ENCODE measurements at regions not wholly inside any gene's neighbourhood (a gene's known extent, or its start where the extent isn't known, plus 50 kb on each side); places are given as distances from the start of the nearest gene placed in this dataset.

- no peak for DNase-seq
These were observed 58.5 kb downstream of the MAIP1 start for GRCh38 chr2:200013906-200014305.

GRCh38 chr2:200021449-200022114 is 66.2 kb downstream of the MAIP1 start:
- DNase-seq: no peak

- no peak for DNase-seq
These were observed 67.1 kb downstream of the MAIP1 start for GRCh38 chr2:200022511-200022910.

GRCh38 chr2:200023570-200023969 is 68.2 kb downstream of the MAIP1 start:
- no peak for DNase-seq

- DNase-seq: no peak
These were observed 70.3 kb downstream of the MAIP1 start for GRCh38 chr2:200025717-200026116.

- DNase-seq: no peak
These were observed 71.2 kb downstream of the MAIP1 start for GRCh38 chr2:200026332-200027230.

- no peak for DNase-seq
These were observed 73.6 kb downstream of the MAIP1 start for GRCh38 chr2:200028998-200029397.

GRCh38 chr2:200032895-200033294 is 77.5 kb downstream of the MAIP1 start:
- no peak for DNase-seq

GRCh38 chr2:200033929-200034328 is 78.5 kb downstream of the MAIP1 start:
- no peak for DNase-seq

- DNase-seq: no peak
These were observed 79.4 kb downstream of the MAIP1 start for GRCh38 chr2:200034816-200035215.

GRCh38 chr2:200039724-200040650 is 84.6 kb downstream of the MAIP1 start:
- DNase-seq: no peak

GRCh38 chr2:200040831-200041230 is 85.4 kb downstream of the MAIP1 start:
- DNase-seq: no peak

GRCh38 chr2:200041639-200042038 is 86.3 kb downstream of the MAIP1 start:
- DNase-seq: no peak

GRCh38 chr2:200042102-200042735 is 86.8 kb downstream of the MAIP1 start:
- no peak for DNase-seq

GRCh38 chr2:200042944-200043343 is 87.6 kb downstream of the MAIP1 start:
- no peak for DNase-seq

GRCh38 chr2:200044453-200044852 is 89.1 kb downstream of the MAIP1 start:
- no peak for DNase-seq

GRCh38 chr2:200048421-200048820 is 93.0 kb downstream of the MAIP1 start:
- DNase-seq: no peak

GRCh38 chr2:200049086-200049485 is 93.7 kb downstream of the MAIP1 start:
- DNase-seq: no peak

- DNase-seq: no peak
These were observed 95.7 kb downstream of the MAIP1 start for GRCh38 chr2:200050921-200051610.

GRCh38 chr2:200051611-200051945 is 96.2 kb downstream of the MAIP1 start:
- no peak for DNase-seq

GRCh38 chr2:200052627-200053026 is 97.2 kb downstream of the MAIP1 start:
- DNase-seq: no peak

Measured in NCI-H1694 treated with DMSO at 0.1 percent for 48 hours (cell line).